ENCODE measurements at regions not wholly inside any gene's neighbourhood (a gene's known extent, or its start where the extent isn't known, plus 50 kb on each side); places are given as distances from the start of the nearest gene placed in this dataset.

- no peak for DNase-seq
- no peaks in the 10 kb centered on the region for H3K36me3 ChIP-seq
- no peaks in the 10 kb centered on the region for H3K4me1 ChIP-seq
- H3K4me3 ChIP-seq: no peak overlapping the region
- no peaks in the 10 kb centered on the region for H3K27me3 ChIP-seq
- TF ChIP-seq POLR2AphosphoS5 (IDR thresholded peaks at IDR 0.05) (no peak), CTCF (IDR thresholded peaks at IDR 0.05) (no peak), EP300 (IDR thresholded peaks at IDR 0.05) (no peak), POLR2A (IDR thresholded peaks at IDR 0.05) (no peak)
- no peaks in the 10 kb centered on the region for H3K9me3 ChIP-seq
- intact Hi-C loops (cut with DNase I; ENCODE audit: low total_unique reads): no loop called here
- 76 to 91% (median 86%) methylated on average over 2 of the region's 2 CpGs for WGBS, 5 donors
- H3K27ac ChIP-seq: no peak overlapping the region
Measured at GRCh38 chr9:103988821-103989220, 105.3 kb upstream of the SMC2 start.

GRCh38 chr9:103990311-103990710 is 103.8 kb upstream of the SMC2 start:
- WGBS, 5 donors: 79 to 93% (median 89%) methylated on average over 2 of the region's 2 CpGs
- no peaks in the 10 kb centered on the region for H3K9me3 ChIP-seq
- no peak overlapping the region for H3K27ac ChIP-seq
- intact Hi-C loops (cut with DNase I; ENCODE audit: low total_unique reads): no loop called here
- no peak for DNase-seq
- TF ChIP-seq CTCF (IDR thresholded peaks at IDR 0.05) (no peak), POLR2A (IDR thresholded peaks at IDR 0.05) (no peak), POLR2AphosphoS5 (IDR thresholded peaks at IDR 0.05) (no peak), EP300 (IDR thresholded peaks at IDR 0.05) (no peak)
- H3K4me3 ChIP-seq: no peak overlapping the region
- no peaks in the 10 kb centered on the region for H3K36me3 ChIP-seq
- H3K4me1 ChIP-seq: no peaks in the 10 kb centered on the region
- no peaks in the 10 kb centered on the region for H3K27me3 ChIP-seq

GRCh38 chr9:103991001-103991400 is 103.1 kb upstream of the SMC2 start:
- no peaks in the 10 kb centered on the region for H3K36me3 ChIP-seq
- WGBS, 5 donors: 50 to 68% (median 54%) methylated on average over 2 of the region's 2 CpGs
- no peaks in the 10 kb centered on the region for H3K27me3 ChIP-seq
- no peak overlapping the region for H3K27ac ChIP-seq
- no peaks in the 10 kb centered on the region for H3K4me1 ChIP-seq
- H3K9me3 ChIP-seq: no peaks in the 10 kb centered on the region
- TF ChIP-seq CTCF (IDR thresholded peaks at IDR 0.05) (no peak), EP300 (IDR thresholded peaks at IDR 0.05) (no peak), POLR2A (IDR thresholded peaks at IDR 0.05) (no peak), POLR2AphosphoS5 (IDR thresholded peaks at IDR 0.05) (no peak)
- no peak overlapping the region for H3K4me3 ChIP-seq
- DNase-seq: no peak
- intact Hi-C loops (cut with DNase I; ENCODE audit: low total_unique reads): no loop called here

- no peak overlapping the region for H3K4me3 ChIP-seq
- H3K36me3 ChIP-seq: no peaks in the 10 kb centered on the region
- DNase-seq: peak in 1 of 2 donors; percentile 10
- no peak overlapping the region for H3K27ac ChIP-seq
- H3K4me1 ChIP-seq: no peaks in the 10 kb centered on the region
- intact Hi-C loops (cut with DNase I; ENCODE audit: low total_unique reads): no loop called here
- H3K9me3 ChIP-seq: no peaks in the 10 kb centered on the region
- no peak for TF ChIP-seq EP300 (IDR thresholded peaks at IDR 0.05)
- no peak for TF ChIP-seq POLR2AphosphoS5 (IDR thresholded peaks at IDR 0.05)
- TF ChIP-seq POLR2A (IDR thresholded peaks at IDR 0.05): no peak
- TF ChIP-seq CTCF (IDR thresholded peaks at IDR 0.05): no peak
- 52 to 84% (median 69%) methylated on average over 1 of the region's 1 CpG for whole genome bisulfite sequencing, 5 donors
- H3K27me3 ChIP-seq: no peaks in the 10 kb centered on the region
Measured at GRCh38 chr9:103991698-103992097, 102.4 kb upstream of the SMC2 start.

All from stomach (tissue), 8 donors.